Putamen (tissue), 1 donor: ENCODE measurements at regions not wholly inside any gene's neighbourhood (a gene's known extent, or its start where the extent isn't known, plus 50 kb on each side); places are given as distances from the start of the nearest gene placed in this dataset.

ENCODE experiments used
- DNase-seq: peaks from one replicate; pipeline ENCODE4 v3.0.0-alpha.2; 2016; ENCODE audit warnings: low spot score

DNA sequence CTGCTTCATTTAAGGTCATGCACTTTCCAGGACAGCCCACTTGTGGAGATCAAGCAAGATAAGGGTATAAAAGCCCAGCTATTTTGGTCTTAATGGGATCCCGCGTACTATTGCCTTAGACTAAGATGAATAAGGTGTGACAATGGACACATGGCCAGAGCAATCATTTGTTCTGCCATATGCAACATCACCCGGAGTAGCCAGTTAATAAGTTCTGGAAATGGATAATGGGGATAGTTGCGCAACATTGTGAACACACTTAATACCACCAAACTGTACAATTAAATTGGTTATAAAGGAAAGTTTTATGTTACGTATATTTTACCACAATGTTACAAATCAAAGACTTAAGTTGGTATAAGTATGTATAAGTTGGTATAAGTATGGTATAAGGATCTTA, 674.5 kb downstream of the HDGFL1 start:
- DNase-seq, result no peak

DNA sequence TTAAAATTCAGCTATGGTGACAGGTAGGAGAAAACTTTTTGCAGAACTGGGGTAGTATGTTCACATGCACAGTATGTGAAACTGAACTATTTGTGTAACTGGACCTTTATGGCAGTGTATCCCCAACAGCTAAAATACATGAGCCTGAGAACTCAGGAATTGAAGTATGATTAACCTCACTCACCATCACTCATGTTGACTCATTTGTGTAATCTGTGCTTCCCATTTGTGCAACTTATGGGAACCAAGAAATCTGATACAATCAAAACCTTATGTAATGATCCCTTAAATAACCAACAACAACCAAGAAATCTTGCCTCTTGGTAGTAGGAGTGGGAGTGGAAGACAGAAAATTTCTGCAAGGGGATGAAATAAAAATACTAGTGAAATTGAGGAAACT, 674.9 kb downstream of the HDGFL1 start:
- DNase-seq, result no peak

DNA sequence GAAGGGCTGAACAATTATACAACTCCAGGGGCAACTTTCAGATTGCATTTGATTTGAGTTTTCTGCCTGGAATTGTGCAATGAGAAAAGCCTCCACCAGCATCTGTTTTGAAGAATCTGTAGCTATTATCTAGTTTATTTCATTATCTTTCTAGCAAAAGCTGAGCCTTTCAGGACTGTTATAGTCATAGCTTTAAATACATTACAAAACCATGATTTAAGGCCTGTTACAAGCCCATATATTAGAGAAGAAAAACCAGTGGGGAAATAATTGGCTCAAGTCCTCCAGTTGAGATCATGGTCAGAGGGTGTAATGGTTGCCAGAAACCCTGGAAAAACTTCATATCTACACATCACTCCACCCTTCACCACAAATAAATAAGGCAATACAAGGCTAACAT, 676.2 kb downstream of the HDGFL1 start:
- DNase-seq, result no peak

DNA sequence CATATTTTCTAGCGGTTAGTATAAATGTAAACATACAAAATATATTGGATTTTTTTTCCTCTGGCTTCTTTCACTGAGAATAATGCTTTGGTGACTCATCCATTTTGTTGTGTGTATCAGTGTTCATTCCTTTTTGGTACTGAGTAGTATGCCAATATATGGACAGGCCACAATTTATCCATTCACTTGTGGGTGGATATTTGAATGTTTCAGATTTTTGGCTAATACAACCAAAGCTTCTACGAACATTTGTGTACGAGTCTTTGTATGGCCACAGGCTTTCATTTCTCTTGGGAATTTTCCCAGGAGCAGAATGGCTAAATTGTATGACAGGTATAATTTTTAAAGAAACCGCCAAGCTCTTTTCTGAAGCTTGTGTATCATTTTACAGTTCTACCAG, 677.5 kb downstream of the HDGFL1 start:
- DNase-seq, result no peak

DNA sequence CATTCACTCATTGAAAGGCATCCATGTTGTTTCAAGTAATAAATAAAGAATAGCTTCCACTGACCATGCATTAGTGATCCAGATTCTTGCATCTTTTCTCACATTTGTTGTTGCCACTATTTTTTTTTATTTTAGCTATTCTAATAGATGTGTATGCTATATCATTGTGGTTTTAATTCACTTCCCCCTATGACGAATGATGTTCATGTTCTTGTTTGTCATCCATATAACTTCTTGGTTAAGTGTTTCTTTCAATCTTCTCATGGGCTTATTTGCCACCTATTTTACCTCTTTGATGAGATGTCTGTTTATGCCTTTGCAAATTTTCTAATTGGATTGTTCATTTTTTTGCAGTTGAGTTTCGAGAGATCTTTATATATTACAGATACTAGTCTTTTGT, 681.2 kb downstream of the HDGFL1 start:
- DNase-seq, result no peak

DNA sequence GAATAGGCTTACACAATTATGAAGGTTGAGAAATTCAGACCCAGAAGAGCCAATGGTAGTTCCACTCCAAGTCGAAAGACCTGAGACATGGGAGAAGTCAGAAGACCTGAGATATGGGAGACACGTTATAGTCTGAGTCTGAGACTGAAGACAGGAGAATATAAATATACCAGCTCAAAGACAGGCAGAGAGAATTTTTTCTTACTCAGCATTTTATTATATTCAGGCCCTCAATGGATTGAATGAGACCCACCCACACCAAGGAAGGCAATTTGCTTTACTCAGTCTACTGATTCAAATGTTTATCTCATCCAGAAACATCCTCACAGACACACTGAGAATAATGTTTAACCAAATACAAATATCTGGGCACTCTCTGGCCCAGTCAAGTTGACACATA, 693.5 kb downstream of the HDGFL1 start:
- no peak for DNase-seq

DNA sequence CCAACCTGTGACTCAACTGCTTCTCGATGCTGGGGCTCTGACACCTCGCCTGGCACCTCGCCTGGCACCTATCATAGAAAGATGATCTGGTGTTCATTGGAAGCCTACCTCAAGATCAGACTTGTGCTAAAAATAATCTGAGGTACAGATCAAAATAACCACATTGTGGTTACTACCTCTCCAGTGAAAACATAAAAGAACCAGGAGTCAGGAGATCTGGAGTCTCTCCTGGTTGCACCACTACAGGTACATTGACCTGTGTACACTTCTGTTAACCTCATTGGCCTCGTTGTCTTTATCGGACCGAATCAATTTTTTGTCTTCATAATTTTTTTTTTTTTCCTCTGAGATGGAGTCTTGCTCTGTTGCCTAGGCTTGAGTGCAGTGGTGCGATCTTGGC, 695.9 kb downstream of the HDGFL1 start:
- DNase-seq, result no peak

DNA sequence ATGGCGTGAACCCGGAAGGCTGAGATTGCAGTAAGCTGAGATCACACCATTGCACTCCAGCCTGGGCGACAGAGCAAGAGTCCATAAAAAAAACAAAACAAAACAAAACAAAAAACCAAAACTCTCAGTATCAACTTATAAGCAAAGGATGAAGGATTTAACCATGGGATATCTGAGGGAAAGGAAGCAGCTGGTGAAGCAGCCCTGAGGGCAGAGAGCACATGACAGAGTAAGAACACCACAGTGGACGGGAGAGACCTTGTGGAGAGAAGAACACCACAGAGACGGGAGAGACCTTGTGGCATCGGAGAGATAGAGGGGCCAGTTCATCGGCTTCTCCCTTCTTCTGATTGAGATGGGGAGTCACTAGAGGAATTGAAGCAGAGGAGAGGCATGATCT, 697.2 kb downstream of the HDGFL1 start:
- no peak for DNase-seq

DNA sequence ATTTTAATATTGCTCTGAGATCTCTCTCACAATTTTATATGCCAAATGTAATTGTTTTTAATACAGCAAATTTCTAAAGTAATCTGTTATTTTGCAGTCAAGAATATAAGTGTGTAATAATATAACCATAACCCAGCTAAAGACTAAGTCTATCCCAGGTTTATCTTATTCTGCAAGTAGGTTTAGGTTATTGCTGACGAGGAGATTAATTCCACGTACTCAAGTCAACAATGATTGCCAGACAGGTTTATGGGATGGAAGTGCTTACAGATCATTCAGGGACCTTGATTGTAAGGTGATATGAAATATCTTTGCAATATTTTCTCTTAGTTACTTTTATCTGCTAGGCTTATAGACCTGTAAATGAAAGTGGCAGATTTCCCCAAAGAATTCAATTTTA, 698.3 kb downstream of the HDGFL1 start:
- no peak for DNase-seq

DNA sequence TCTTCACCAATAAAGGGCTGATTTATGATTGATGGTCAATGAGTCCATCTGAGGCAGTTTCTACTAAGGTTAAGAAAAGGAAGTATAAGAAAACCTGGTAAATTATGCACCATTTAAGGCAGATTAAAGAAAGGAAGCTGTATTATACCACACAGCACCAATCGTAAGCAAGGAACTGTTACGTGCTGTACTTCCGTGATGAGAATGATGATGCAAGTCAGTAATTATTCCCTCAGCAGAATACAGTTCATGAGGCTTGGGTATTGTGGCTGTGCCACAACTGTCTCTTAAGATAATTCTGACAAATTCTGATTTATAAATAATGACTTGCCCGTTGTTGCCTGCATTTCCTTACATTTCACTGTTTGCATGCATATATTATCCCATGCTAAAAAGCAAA, 699.0 kb downstream of the HDGFL1 start:
- no peak for DNase-seq

DNA sequence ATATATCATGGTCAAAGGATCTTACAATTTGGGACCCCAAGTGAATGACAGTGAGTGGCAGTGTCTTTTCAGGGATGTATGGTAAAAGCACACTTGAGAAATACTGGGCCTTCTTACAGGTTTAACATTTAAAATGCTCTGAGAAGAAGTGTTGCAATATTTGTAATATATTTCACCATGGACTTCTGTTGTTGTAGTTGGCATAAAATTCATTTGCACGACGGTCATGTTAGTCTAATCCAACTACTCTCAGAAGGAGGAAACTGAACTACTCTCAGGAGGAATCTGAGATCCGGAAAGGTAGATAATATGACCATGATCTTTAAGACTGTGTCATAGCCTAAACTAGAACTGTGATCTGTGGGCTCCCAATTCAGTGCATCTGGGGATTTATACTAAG, 700.1 kb downstream of the HDGFL1 start:
- DNase-seq, result no peak

DNA sequence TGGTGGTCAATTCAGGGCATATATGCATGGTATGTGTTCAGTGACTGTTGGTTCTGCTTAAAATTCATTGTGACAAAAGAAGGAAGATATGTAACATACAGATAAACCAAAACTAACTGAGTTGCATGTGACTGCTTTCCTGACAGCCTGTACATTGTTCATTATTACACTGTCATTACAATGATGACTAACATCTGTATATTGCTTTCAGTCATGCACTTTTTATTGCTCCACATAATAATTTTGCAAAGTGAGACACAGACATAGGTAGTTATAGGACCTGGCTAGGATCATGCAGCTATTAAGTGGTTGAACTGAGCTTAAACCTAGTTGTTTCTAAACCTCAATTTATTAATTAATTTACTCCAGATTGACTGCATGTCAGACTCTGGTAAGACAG, 703.2 kb downstream of the HDGFL1 start:
- DNase-seq, result no peak

DNA sequence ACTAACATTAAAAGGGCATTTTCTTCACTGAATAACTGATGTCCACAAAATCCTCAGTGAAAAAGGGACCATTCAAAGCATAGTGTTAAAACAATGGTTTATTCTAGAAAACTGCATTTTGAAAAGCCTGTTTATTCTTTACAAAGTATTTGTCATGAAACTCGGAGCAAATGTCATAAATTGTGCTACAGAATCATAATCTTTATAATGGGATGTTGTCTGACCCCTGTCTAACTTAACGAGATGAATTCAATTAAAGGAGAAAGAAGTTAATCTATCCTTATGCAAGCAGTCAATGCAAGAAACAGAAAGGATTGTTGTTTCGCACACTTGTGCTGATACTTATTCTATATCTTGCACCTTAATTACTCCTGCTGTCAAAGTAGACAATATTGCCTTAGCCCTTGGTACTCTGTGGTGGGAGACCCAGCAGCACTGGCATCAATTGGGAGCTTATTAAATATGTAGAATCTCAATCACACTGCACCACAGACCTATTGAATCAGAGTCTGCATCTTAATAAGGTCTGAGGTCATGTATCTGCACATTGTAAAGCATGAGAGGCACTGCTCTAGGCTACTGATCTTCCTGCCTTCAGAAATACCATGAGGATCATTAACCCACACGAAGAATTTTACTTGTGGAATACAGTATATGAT, 708.3 kb downstream of the HDGFL1 start:
- peak; percentile 15 for DNase-seq

DNA sequence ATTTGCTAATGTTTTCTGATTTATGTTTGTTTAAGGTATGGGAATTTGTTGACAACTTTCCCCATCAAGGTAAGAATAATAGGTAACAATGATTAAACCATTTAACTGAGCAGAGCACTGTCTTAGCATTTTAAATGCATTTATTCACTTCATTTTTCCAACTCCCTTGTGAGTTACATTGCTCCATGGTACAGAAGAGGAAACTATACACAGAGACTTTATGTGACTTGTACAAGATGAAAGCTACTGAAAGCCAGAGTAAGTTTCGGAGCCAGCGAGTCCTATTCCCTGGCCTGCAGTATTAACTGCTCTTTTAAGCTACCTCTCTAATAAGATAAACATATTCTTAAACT, 708.8 kb downstream of the HDGFL1 start:
- no peak for DNase-seq

DNA sequence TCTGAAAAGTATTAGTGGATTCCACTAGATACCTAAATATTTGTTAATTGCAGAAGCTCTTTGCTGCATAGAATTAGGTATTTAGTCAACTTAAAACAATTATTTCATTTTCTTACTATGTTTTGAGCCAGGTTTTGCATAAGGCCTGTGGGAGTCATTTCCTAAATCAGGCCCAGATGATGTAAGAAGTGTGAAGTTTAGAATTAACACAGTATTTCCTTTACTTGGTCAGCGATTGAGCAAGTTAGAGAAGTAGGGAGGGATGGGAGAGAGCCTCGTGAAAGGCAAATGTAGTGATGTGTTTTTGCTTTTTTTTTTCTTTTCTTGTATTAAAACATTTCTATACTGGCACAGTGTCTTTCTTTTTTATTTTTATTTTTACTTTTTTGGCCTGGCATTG, 711.1 kb downstream of the HDGFL1 start:
- DNase-seq, result no peak

DNA sequence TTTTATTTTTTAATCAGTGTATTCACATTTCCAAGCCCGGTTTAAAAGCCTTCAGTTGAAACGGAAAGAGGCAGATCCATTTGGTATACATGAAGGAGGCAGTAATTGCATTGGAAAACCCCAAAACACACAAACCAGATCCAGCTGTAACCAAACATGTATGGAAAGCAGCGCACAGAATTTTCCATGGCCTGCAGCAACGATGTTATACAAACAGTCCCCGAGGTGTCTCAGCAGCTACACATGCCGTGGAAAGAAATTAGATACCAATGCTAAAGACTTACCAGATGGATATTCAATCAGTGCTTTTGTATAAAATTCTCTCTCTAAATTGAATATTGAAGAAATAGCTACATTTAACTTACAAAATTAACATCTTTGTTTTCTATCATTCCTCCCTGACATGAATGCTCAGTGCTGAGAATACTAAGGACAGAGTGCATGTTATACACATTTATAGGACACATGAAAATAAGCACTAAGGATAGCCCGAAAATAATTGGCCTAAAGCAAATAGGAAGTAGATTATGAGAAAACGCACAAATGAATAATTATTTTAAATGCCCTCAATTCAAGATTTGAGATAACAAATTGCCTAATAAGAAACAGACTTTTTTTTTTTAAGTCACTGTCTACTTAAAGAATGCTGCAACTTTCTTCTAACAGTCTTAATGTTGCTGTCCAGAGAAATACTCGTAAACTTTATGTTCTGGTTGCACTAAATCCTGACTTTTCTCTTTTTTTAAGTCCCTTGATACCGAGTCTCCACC, 713.1 kb downstream of the HDGFL1 start:
- no peak for DNase-seq

DNA sequence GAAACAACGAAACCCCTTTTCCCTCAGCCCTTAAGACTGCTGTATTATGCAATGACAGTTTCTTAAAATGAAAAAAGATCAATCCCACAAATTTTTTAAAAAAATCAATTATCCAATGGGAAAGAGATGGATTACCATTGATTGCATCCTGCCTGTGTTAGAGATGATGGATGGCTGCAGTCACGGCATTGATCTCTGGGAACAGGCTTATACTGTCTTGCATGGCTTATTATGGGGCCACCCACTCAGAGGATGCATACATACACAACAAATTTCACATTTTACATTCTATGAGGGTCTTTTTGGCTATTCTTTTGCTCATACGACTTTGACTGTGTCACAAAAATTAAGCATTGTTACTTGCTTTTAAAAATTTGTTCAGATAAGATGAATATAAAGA, 724.3 kb downstream of the HDGFL1 start:
- DNase-seq, result no peak

DNA sequence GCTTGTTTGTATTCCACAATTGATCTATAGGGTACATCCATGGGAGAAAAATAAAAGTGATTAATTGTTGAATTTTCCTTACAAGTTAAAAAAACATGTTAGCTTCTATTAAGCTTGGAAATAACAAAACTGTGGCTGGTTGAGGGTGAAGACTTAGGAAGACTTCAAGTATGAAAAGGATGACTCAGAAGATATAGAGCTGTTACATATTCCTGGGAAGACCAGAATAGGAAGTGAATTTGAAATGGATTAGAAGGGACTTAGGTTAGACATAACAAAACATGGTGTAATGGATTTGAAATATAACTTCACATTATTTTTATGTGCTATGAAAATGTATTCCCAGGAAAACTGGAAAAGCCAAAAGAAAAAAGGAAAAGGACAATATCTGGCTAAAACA, 732.2 kb downstream of the HDGFL1 start:
- DNase-seq, result no peak

DNA sequence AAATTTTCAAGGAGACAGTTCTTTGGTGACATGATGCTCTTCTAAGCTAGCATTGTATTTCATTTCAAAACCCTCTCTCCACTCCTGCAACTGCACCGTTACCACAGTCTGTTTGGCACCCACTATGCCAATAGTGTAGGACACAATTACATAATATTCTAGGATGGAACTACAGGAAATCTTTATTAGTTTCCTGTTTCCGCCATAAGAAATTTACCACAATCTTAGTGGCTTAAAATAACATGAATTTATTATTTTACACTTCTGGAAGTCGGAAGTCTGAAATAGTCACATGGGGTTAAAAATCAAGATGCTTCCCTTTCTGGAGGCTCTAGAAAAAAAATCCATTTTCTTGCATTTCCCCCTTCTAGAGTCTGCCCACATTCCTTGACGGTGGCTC, 733.1 kb downstream of the HDGFL1 start:
- DNase-seq, result no peak

DNA sequence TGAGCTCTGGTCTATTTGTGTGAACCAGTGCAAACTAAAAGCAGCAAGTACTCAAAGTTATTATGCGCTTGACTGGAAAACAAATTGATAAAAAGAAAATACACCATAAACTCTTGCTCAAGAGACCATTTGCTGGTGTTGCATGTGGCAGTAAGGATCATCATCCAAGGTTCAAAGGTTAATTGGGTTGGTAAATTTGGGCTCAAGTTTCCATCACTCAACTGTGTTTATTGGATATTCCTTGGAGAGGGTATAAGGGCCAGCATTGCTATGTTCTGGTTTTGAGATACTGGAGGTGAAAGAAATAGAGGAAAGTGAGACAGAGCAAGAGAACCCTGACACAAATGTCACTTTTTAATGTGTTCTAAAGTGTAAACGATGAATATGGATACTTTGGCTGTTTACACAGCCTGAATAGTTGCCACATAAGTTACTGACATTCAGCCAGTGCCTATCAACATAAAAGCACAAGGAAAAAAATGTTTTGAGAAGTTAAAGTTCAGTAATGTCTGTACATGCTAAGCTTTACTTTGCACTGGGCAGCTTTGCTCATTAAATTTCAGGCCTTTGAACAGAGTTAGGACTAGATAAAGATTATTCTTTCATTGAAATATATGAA, 736.1 kb downstream of the HDGFL1 start:
- no peak for DNase-seq

DNA sequence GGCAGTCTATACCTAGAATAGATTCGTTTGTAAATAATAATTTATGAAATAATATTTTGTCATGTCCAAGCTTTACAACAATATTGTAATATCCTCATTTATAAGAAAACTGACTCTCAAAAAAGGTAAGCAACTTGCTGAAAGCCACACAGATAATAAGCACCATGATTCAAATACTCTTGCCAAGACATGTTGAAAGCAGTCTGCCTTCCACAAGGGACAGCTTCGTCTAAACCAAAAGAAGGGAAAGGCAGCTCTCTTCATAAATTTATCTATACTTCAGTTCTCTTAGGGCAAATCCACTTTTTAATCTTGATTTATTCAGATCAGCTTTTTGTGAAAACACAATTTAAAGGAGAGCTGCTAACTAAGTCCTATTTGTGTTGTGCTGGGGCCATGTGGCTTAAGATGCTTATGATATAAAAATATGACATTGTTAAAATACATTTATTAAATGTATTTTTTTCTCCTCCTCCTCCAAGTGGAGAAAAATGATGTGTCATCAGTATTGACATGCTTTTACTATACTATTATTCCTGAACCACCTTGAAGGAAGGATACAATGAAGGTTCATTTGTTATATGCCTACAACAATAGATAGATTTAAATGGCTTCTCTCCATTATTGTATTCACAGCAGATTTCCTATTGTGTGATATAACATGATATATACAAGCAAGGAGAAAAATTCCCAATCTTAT, 737.0 kb downstream of the HDGFL1 start:
- DNase-seq, result no peak

DNA sequence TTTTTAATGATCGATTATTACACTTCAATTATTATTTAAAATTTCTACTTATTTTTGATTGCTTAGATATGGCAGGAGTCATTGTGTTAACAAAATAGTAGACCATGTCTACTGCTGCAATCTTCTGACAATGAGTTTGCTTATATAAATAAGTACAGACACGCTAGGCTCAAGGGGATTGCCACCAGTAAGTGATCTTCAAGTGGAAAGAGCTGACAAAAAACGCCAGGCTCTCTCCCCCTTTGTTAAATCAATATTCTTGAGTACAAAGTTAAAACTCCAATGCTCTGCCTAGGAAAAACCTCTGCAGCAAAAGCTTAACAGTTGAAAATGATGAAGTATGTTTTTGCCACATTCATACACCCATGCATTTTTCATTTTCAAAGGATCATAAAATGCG, 738.1 kb downstream of the HDGFL1 start:
- DNase-seq, result no peak

DNA sequence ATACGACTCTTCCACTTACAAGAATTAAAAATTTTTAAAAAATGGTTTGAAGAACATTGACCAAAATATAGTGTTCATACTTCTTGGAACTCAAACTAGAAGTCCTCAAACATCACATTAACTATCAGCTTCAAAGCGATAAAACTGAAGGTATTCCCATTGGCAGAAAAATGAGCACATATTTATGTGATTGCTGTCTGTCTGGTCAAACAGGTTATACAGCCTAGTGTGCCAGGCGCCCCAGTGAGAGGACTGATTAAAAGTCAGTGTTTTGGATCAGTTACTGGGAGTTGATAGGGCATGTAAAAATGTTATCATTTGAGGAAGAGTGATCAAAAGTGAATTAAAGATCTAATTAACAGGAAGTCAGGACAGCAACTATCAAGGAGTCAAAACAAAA, 738.8 kb downstream of the HDGFL1 start:
- DNase-seq, result no peak
